Right ventricle myocardium inferior (tissue), 1 donor: ENCODE measurements at regions not wholly inside any gene's neighbourhood (a gene's known extent, or its start where the extent isn't known, plus 50 kb on each side); places are given as distances from the start of the nearest gene placed in this dataset.
A peak's percentile ranks its signal among the peaks of the same experiment; 100 is the strongest.
"Not testable (repeated sequence)": the region's sequence is repeated elsewhere in the genome, so short reads cannot be mapped to it uniquely, and the experiment has no call there.

Experiments used
- ATAC-seq: fragments of 200-7000 bp; cut with Tn5 transposase; one replicate; pipeline ENCODE4 v1.9.1; 2020; ENCODE audit warnings: mild to moderate bottlenecking, moderate library complexity
- DNase-seq: peaks from one replicate; pipeline ENCODE4 v3.0.0; 2021; ENCODE audit errors: missing footprints
- intact Hi-C: fragments of 100-400 bp; cut with DNase I; formaldehyde crosslinking; loops from one replicate; pipeline ENCODE4 v1.11.0; 2022
- donor health status: DM: no; HTN: yes; CAD: no; lungs with severe emphysema.

GRCh38 chr4:174037049-174037448, 246.4 kb downstream of the FBXO8 start:
- intact Hi-C loops = no loop called here
- ATAC-seq = no peak
- DNase-seq = no peak

DNA sequence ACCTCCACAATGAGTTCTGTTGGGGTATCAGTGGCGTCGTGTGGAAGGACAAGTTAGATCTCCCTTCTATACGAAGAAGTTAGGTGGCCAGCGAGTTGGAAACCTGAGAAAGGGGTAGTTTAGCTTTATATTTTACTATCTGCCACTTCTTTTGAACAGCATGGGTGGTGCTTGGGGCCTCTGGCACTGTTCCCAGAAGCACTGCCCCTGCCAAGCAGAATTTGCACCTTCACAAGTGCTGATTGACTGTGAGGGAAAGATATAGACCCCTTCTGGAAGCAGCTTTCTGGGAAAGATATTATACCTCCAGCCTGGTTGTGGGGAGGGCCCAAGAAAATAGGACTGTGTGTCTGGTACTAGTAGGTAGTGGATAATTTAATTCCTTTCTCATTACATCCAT, 246.9 kb downstream of the FBXO8 start:
- DNase-seq (no peak), ATAC-seq (no peak)
- intact Hi-C loops = no loop called here

- DNase-seq (no peak), ATAC-seq (no peak)
- intact Hi-C loops = no loop called here
Measured at GRCh38 chr4:174036111-174036510, 247.4 kb downstream of the FBXO8 start.

- no peak for ATAC-seq
- intact Hi-C loops = no loop called here
- no peak for DNase-seq
Measured at GRCh38 chr4:174023641-174024040, 259.8 kb downstream of the FBXO8 start.

- ATAC-seq (no peak), DNase-seq (peak; percentile 59)
- intact Hi-C loops = no loop called here
Measured at GRCh38 chr4:174018236-174018635, 265.2 kb downstream of the FBXO8 start.

DNA sequence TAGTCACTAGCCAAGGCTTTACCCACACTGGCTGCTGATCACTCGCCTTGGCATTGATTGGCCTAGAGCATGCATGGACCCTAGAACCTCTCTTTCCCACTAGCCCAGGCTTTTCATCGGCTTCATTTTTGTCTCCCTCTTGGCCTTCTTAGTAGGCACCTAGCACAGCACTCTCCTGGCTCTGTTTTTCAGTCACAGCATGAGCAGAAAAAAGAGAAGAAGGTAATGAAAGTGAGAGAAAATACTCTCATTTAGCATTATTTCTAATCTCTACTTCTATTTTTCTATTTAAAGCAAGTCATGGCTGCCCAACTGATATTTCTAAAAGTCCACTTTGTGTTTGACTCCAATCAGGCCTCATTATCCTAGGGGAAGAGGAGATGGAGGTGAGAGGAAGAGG, 267.2 kb downstream of the FBXO8 start:
- ATAC-seq = no peak
- intact Hi-C loops = no loop called here
- no peak for DNase-seq

DNA sequence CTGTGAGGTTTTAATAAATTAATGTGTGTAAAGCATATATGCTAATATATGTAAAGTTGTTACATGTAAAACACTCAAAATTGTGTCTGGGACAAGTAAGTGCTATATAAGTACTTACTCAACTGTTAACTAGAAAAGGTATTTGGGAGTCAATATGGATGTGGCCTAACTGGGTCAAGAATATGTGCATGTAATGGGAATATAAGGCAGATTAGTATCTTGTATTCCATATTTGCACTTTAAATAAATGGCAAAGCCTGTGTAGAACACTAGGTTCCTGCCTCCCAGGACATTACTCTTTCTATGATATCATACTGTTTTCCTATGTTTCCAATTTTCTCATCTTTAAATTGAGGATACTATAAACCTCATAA, 270.6 kb downstream of the FBXO8 start:
- intact Hi-C loops = no loop called here
- ATAC-seq = no peak

DNA sequence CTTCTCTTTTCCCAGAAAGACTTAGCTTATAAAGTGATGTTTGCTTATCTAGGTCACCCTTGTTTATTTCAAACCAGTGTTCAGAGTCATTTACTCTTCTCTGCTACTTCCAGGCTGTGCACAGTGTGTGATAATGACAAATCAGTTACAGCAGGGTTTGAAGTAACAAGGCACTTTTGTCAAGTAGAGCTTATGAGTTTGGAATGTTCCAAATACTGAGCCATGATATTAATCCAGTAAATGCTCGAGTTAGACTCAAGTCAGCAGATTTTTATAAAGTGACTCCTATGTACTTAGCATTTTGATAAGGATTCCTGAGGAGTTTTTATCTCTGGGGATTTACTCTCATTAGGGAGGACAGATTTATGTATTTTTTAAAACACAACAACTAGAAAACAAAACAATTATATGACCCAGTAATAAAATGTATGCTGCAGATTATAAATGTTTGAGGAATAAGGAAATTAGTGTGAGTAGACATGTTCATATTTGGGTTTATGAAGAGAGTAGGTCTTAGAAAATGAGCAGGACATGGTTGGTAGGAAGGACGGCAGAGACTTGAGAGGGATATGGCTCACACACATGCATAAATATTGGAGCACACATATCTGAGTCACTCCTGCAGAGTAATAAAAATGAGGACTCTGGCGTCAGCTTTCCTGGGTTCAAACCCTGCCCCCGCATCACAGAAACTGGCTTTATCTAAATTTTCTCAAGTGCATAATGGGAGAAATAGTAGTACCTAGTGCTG, 271.2 kb downstream of the FBXO8 start:
- no peak for DNase-seq
- peak; percentile 72 for ATAC-seq
- intact Hi-C loops = no loop called here

More for the DNA sequence above, 270.6 kb downstream of the FBXO8 start:
- no peak for DNase-seq

DNA sequence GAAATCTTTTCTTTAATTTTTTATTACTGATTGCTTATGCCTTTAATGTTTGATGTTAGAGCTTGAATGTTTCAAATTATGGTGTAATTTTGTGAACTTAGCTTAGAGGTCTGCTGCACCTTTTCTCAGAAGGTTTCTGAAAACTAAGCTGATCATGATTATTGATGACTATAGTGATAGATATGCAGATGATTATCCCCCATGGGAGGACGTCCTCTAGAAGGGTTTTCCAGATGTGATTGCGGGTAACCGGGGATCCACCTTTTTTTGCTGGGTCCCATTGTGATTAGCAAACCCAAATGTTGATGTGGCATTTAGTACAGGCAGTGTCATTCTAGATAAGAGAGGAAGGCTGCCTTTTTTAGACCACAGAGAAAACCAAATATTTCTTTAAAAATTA, 272.9 kb downstream of the FBXO8 start:
- no peak for ATAC-seq
- intact Hi-C loops = no loop called here
- DNase-seq = no peak

DNA sequence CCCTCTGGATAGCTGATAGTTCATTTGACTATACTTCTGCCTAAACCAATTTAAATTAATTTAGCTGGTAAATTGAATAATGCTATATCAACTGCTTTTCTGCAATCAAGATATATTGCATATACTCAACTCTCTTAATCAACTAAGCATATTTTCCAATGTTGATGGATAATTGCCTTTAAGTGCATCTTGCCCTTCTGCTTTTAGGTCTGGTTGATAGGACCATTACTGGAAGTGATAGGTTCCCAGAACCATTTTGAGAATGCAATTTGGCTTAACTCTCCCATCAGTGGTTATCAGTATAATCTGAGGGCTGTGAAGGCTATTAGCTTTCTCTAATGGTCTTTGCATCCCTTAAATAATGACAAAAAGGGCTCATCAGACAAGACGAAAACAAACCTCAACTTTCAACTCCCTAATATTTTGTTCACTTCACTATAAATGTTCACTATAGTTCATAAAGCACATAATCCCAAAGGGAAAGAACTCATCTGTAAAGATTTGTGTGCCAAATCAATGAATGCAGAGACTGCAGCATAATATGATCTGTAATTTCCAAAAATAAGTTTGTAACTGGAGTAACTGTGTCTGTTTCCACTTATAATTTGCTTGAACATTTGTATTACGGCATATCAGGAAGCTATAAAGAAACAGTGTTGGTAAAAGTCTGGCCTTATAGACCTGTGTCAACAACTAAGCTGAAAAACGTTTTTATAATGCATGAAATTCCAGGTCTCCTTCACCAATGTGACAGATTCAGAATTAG, 273.6 kb downstream of the FBXO8 start:
- ATAC-seq (no peak), DNase-seq (no peak)
- intact Hi-C loops = no loop called here

DNA sequence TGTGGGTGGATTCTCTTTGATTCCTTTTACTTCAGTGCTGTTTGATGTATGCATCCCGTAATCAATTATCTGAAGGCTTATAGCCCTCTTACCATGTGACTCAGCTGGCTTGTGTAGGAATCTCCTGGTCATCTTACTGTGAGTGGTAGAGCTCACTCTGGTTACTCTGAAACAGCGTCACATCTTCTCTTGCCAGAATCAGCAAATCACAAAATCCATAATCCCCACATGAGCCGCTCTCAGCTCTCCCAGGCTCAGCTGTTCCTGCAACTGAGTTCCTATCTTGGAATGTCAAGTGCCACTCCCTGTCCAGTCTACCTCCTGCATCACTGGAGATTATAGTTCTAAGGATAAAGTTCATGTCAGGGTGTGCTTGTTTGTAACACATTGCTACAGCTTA, 278.0 kb downstream of the FBXO8 start:
- DNase-seq (no peak), ATAC-seq (peak; percentile 80)
- intact Hi-C loops = no loop called here

- DNase-seq (no peak), ATAC-seq (no peak)
- intact Hi-C loops = loop anchor here (10.0 kb wide), 2 partner anchors 156 to 574 kb away; no protein-coding TSS in a partner anchor
Measured at GRCh38 chr4:173998471-173999144, 284.9 kb downstream of the FBXO8 start.

- not testable (repeated sequence) for ATAC-seq, DNase-seq
- intact Hi-C loops = loop anchor here (10.0 kb wide), 2 partner anchors 159 to 571 kb away; no protein-coding TSS in a partner anchor
Measured at GRCh38 chr4:173995779-173996178, 287.7 kb downstream of the FBXO8 start.

DNA sequence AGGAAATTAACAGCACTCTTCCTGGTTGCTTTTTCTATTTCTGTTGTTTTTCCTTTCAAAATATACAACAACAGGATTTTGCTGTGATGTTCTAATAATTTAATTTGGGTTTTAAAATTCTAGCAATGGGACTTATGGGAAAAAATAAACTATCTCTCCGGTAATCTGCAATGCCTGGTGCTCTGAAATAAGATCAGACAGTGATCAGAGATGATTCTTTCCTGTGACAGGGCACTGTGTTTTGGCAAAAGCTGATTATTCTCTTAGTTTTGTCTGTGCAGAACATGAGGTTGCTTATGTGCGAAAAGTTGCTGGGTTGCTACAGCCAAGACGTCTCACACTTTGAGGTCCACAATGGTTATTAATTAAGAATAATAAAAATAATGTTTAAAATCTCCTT, 291.7 kb downstream of the FBXO8 start:
- ATAC-seq = no peak
- intact Hi-C loops = loop anchor here (5.0 to 10.0 kb wide), 4 partner anchors 130 to 567 kb away; no protein-coding TSS in a partner anchor
- DNase-seq = no peak

GRCh38 chr4:173991316-173991715, 292.2 kb downstream of the FBXO8 start:
- DNase-seq (no peak), ATAC-seq (peak; percentile 17)
- intact Hi-C loops = loop anchor here (5.0 to 10.0 kb wide), 4 partner anchors 131 to 567 kb away; no protein-coding TSS in a partner anchor

DNA sequence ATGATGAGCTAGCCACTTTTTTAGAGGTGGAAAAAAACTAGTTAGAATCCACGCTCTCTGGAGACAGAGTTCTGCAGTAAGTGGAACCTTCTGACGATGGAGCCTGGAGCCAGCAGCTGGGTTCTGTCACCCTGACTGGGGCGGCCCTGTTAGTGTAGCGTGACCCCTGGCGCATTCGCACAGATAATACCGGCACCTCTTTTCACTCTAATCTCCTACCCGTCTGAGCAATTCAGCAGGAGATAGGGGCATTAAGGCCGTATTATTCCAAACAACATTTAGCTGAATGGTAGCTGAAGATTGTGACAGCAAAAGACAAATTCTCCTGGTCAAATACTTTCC, 292.6 kb downstream of the FBXO8 start:
- peak; percentile 98 for ATAC-seq
- intact Hi-C loops = loop anchor here (5.0 to 10.0 kb wide), 4 partner anchors 131 to 566 kb away; no protein-coding TSS in a partner anchor

GRCh38 chr4:173990126-173990868, 293.2 kb downstream of the FBXO8 start:
- intact Hi-C loops = loop anchor here (5.0 to 10.0 kb wide), 4 partner anchors 132 to 565 kb away; no protein-coding TSS in a partner anchor

More for the DNA sequence above, 292.6 kb downstream of the FBXO8 start:
- peak; percentile 83 for DNase-seq

GRCh38 chr4:173963523-173963922, 319.9 kb downstream of the FBXO8 start:
- intact Hi-C loops, DNase-seq, ATAC-seq: not testable (repeated sequence)

More at GRCh38 chr4:173990126-173990868, 293.2 kb downstream of the FBXO8 start:
- DNase-seq (no peak), ATAC-seq (peak; percentile 81)

DNA sequence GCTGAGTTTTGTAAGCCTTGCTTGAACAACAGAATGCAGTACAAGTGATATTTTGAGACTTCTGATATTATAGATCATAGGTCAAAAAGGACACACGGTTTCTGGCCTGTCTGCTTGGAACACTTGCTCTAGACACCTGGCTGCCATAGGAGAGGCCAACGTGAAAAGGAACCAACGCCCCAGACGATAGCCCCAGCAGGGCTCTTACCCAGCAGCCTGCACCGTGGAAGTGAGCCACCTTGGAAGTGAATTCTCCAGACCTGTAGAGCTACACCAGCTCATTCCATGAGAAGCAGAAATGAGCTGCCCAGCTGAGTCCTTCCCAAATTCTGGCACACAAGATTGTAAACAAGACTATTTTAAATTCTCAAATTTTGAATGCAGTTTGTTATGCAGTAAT, 323.1 kb downstream of the FBXO8 start:
- ATAC-seq = no peak
- intact Hi-C loops = no loop called here
- DNase-seq = no peak
